Epithelial cell of esophagus (primary cell): ENCODE measurements at regions not wholly inside any gene's neighbourhood (a gene's known extent, or its start where the extent isn't known, plus 50 kb on each side); places are given as distances from the start of the nearest gene placed in this dataset.

Source experiments
- DNase-seq: peaks from one replicate; pipeline ENCODE4 v3.0.0; 2010; ENCODE audit warnings: low read depth
- H3K4me3 ChIP-seq: 2 replicates; pipeline ENCODE4 v1.5.1; 2011; ENCODE audit warnings: mild to moderate bottlenecking, low read length, control low read depth
- TF ChIP-seq, protein P1 (sequence below): IDR thresholded peaks from 2 replicates; pipeline ENCODE4 v1.5.1; 2011; ENCODE audit warnings: low read depth, mild to moderate bottlenecking, low read length, control low read depth, inconsistent platforms; ENCODE audit not compliant: insufficient read depth; ENCODE audit errors: missing control alignments

DNA sequence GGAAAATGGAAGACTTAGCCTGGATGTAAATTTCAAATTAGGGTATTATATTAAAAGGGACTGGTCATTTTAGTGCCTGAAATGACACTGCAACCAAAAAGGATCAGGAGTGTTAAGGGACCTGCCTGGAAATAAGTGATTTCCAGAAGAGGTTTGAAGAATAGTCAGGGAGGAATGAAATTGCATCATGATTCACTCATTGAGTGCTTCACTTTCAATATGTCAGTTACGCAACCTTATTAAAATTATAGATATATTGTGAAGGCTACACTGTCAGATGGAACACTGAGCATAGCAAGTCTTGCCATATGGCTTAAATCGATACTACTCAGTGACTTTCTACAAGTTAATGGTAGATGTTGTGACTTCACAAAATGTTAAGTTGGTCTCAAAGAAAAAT, 275.2 kb upstream of the DPYD start:
- peak; percentile 27 for DNase-seq
- H3K4me3 ChIP-seq, result no peak overlapping the region
- TF ChIP-seq, protein P1, sequence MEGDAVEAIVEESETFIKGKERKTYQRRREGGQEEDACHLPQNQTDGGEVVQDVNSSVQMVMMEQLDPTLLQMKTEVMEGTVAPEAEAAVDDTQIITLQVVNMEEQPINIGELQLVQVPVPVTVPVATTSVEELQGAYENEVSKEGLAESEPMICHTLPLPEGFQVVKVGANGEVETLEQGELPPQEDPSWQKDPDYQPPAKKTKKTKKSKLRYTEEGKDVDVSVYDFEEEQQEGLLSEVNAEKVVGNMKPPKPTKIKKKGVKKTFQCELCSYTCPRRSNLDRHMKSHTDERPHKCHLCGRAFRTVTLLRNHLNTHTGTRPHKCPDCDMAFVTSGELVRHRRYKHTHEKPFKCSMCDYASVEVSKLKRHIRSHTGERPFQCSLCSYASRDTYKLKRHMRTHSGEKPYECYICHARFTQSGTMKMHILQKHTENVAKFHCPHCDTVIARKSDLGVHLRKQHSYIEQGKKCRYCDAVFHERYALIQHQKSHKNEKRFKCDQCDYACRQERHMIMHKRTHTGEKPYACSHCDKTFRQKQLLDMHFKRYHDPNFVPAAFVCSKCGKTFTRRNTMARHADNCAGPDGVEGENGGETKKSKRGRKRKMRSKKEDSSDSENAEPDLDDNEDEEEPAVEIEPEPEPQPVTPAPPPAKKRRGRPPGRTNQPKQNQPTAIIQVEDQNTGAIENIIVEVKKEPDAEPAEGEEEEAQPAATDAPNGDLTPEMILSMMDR, result no peak

DNA sequence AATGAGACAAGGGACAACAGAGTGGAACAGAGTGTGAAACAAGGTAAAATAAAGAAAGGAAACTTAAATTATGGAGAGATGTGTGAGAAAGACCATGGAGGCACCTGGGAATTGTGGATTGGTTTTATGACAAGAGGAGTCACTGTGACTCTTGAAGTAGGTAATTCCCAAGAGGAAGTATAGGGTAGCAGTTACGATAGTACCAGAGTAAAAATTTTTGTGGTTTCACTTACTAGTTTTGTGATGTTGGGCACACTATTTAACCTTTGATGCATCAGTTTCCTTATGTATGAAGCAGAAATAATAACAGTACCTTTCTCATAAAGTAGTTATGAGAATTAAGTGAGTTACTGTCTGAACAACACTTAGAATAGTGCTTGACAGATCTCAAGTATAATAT, 267.9 kb upstream of the DPYD start:
- DNase-seq, result no peak
- TF ChIP-seq, protein P1, result no peak
- H3K4me3 ChIP-seq, result no peak overlapping the region

DNA sequence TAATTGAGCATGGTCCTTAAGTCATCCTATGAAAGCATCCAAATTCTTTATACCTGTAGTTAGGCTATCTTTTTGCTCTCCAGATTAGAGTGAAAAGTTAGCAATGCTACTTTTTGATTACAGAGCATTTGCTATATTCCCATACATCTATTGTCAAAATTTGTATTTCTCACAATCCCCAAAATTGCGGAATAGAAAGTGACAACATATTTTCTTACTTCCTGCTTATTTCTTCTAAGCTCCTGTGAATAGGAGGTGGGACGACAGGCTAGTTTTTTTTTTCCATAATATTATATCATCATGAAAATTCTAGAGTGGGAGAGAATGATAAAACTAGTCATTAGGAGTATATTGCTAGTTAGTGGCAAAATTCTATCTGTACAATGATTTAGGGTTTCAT, 264.0 kb upstream of the DPYD start:
- no peak overlapping the region for H3K4me3 ChIP-seq
- no peak for DNase-seq
- TF ChIP-seq, protein P1, result no peak

DNA sequence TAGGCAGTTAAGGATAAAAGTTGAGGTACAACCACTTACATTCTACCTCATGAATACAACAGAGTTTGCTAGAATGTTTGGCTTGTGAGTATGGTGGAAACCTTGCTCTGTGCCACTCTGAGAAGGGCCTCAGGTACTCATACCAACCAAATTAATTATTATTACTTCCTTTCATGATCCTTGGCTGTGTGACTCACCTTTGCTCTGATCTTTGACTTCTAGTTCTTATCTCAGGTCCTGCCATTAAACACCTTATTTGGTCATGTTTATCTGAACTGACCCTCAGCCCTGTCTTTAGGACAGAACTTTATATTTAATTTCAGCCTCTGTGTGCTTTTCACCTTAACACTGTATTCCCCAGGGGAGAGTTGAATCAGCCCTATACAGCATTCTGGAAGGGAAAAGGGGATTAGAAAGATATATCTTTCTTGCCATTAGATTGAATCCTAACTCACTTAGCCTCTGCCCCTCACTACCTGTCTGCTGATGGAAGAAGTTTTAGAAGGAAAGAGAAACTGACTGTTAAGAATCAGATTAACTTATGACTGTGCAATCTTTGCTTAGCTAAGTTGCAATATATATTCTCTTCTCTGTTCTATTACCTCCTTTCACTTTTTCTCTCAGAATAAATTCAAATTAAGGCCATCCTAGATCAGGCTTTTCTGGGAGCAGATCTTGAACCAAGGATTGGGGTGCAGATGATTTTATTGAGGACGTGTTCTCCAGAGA, 260.4 kb upstream of the DPYD start:
- no peak for DNase-seq
- TF ChIP-seq, protein P1, result no peak
- no peak overlapping the region for H3K4me3 ChIP-seq

DNA sequence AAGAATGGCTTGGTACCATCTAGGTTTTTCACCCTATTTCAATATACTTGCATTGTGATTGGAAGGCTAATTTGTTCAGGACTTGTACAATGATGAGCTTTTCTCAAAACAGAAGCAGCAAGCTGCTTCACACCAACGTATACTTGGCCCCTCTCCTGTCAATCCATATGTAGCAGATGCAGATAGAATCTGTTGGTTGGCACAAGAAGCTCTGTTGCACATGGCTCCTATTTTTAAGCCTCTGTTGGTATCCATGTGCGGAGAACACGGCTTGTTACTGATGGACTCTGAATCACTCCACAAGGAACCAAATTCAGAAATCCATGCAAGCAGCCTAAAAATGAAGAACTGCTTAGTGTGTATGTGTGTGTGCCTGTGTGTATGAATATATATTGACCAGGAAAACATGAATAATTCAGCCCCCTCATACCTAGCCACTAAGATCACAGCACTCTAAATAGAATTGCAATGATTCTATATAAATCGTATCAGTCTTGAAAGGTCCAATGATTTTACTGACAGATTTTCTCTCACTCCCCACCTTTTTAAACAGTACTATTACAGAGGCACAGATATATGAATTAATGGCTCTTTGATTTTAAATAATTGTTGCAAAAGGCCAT, 258.4 kb upstream of the DPYD start:
- DNase-seq, result no peak
- TF ChIP-seq, protein P1, result no peak
- H3K4me3 ChIP-seq, result no peak overlapping the region

DNA sequence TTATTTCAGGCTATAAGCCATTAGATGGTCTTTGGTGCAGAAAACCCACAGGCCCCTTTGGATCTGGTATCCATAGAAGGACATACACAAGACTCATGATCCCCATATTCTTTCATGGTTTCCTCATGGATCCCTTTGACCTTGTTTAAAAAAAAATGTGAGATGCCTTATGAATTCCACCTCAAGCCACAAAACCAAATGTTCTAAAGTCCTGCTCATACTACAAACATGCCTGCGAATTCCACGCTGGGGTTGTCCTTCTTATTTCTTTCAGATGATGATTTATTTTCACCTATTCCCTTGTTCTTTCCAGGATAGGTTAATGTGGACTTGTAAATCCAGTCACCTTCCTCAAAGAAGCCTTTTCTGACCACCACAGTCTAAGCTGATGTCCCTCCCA, 256.9 kb upstream of the DPYD start:
- TF ChIP-seq, protein P1, result no peak
- no peak overlapping the region for H3K4me3 ChIP-seq
- no peak for DNase-seq

DNA sequence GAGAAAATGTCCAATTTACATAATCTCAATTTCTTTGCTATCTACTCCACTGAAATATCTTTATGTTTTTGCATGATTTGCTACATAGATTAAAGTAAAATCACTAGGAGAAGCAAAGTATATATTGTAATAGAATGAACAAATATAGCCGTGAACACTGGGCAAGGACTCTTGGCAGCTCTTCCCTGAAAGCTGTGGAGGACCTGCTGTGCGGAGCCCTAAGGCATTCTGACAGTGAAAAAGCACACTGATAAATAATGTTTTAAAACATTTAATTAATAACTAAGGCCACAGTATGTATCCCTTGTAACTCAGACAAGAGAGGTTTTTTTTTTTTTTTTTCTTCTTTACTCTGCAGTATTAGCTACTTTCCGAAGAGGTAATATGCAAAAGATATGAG, 256.1 kb upstream of the DPYD start:
- no peak overlapping the region for H3K4me3 ChIP-seq
- no peak for DNase-seq
- TF ChIP-seq, protein P1, result no peak
